ENCODE measurements at regions not wholly inside any gene's neighbourhood (a gene's known extent, or its start where the extent isn't known, plus 50 kb on each side); places are given as distances from the start of the nearest gene placed in this dataset.

DNA sequence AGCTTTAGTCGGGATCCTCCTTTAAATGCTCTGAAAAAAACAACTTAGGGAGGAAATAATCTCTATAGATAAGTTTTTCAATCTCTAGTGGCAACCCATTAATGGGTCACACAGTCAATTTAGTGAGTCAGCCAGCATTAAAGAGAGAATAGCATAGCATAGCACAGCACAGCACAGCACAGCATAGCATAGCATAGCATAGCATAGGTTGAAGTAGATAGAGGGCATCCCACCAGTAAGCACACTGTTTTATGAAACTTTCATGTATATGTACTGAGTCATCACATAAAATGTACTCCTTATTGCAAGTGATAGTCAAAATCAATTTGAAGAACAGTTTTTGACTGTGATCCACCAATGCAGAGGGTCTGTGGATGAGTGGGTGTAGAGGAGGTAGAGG is 522.9 kb downstream of the CCDC171 start:
- TF ChIP-seq, protein P1, sequence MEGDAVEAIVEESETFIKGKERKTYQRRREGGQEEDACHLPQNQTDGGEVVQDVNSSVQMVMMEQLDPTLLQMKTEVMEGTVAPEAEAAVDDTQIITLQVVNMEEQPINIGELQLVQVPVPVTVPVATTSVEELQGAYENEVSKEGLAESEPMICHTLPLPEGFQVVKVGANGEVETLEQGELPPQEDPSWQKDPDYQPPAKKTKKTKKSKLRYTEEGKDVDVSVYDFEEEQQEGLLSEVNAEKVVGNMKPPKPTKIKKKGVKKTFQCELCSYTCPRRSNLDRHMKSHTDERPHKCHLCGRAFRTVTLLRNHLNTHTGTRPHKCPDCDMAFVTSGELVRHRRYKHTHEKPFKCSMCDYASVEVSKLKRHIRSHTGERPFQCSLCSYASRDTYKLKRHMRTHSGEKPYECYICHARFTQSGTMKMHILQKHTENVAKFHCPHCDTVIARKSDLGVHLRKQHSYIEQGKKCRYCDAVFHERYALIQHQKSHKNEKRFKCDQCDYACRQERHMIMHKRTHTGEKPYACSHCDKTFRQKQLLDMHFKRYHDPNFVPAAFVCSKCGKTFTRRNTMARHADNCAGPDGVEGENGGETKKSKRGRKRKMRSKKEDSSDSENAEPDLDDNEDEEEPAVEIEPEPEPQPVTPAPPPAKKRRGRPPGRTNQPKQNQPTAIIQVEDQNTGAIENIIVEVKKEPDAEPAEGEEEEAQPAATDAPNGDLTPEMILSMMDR (IDR thresholded peaks at IDR 0.05; ENCODE audit: unreplicated experiment): no peak
- no peak for DNase-seq
- intact Hi-C loops (cut with micrococcal nuclease; ENCODE audit: unreplicated experiment): no loop called here
- Mint-ChIP-seq H3K4me3 (ENCODE audit: low read depth, unreplicated experiment) (no peak overlapping the region), H3K9me3 (ENCODE audit: low read depth, unreplicated experiment) (peaks cover 2% of the 10 kb centered on the region), H3K27me3 (ENCODE audit: unreplicated experiment) (no peaks in the 10 kb centered on the region), H3K27ac (ENCODE audit: unreplicated experiment) (no peak overlapping the region), H3K36me3 (ENCODE audit: insufficient read depth, unreplicated experiment) (no peaks in the 10 kb centered on the region), H3K4me1 (ENCODE audit: low read depth, unreplicated experiment) (no peaks in the 10 kb centered on the region)
- CTCF ChIA-PET: no interaction called here
- no TSS peak for BruUV-seq (replicated peaks)

DNA sequence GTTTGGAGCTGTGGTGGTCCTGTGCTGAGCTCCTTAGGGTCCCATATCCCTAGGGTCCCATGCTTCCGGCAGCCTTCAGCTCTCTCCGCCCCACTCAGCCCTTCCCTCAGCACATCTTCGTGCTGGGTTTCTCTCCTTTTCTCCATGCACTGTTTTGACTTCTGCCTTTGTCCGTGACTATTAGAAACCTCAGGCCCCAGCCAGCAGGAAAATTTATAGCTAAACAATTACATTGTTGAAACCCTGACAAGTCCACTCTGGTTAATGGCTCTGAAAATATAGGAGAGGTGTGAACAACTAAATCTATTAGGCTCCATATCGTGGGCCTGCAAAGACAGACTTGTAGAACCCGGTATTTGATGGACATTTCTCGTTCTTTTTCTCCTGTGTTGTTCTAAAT is 523.7 kb downstream of the CCDC171 start:
- TF ChIP-seq, protein P1 (IDR thresholded peaks at IDR 0.05; ENCODE audit: unreplicated experiment): no peak
- CTCF ChIA-PET: no interaction called here
- Mint-ChIP-seq H3K27me3 (ENCODE audit: unreplicated experiment) (no peaks in the 10 kb centered on the region), H3K9me3 (ENCODE audit: low read depth, unreplicated experiment) (peaks cover 2% of the 10 kb centered on the region), H3K27ac (ENCODE audit: unreplicated experiment) (no peak overlapping the region), H3K4me3 (ENCODE audit: low read depth, unreplicated experiment) (no peak overlapping the region), H3K4me1 (ENCODE audit: low read depth, unreplicated experiment) (no peaks in the 10 kb centered on the region), H3K36me3 (ENCODE audit: insufficient read depth, unreplicated experiment) (no peaks in the 10 kb centered on the region)
- intact Hi-C loops (cut with micrococcal nuclease; ENCODE audit: unreplicated experiment): no loop called here
- no peak for DNase-seq
- no TSS peak for BruUV-seq (replicated peaks)

DNA sequence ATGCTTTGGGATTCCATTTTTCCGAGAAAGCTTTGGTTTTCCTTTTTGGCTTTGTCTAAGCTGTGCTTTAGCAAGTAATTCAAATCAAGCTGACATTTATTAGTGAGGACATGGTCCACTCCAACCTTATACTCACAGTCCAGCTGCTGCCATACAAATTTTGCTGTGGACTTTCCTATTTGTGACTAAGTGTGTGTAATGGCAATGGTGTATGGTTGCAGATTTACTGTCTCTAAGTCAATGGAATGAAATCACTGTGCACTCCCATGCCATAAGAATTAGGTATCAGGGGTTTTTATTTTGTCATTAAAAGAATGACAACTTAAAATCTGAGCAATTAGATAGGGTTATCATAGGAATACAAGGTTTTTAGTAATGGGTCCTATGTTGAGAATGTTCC is 530.0 kb downstream of the CCDC171 start:
- CTCF ChIA-PET: no interaction called here
- Mint-ChIP-seq H3K4me3 (ENCODE audit: low read depth, unreplicated experiment) (no peak overlapping the region), H3K36me3 (ENCODE audit: insufficient read depth, unreplicated experiment) (no peaks in the 10 kb centered on the region), H3K4me1 (ENCODE audit: low read depth, unreplicated experiment) (no peaks in the 10 kb centered on the region), H3K27me3 (ENCODE audit: unreplicated experiment) (no peaks in the 10 kb centered on the region), H3K27ac (ENCODE audit: unreplicated experiment) (no peak overlapping the region), H3K9me3 (ENCODE audit: low read depth, unreplicated experiment) (peaks cover 8% of the 10 kb centered on the region)
- TF ChIP-seq, protein P1 (IDR thresholded peaks at IDR 0.05; ENCODE audit: unreplicated experiment): no peak
- intact Hi-C loops (cut with micrococcal nuclease; ENCODE audit: unreplicated experiment): no loop called here
- no peak for DNase-seq
- BruUV-seq (replicated peaks): no TSS peak

DNA sequence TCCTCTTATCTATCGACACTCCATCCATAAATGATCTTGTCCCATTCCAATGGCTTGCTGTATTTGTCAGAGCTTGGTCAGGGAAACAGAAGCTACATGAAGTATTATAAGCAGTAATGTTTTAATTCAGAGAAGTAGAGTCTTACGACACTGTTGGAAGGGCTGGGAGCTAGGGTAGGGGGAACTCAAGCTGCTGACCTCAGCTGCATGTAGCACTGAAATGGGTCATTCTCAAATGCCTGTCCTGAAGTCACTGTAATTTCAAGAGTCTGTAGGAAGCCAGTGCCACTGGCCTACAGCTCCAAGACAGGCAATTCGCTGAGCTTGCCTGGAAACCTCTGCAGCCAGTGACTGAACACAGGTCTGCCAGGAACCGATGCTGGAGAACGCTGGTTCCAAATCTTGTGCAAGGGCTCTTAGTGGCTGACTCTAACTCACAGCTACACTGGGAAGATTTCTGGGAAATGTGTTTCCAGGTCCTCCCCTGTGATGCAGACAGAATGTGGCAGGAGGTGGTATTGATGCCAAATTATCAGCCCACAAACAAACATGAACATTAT is 532.4 kb downstream of the CCDC171 start:
- TF ChIP-seq, protein P1 (IDR thresholded peaks at IDR 0.05; ENCODE audit: unreplicated experiment): no peak
- no peaks in the 10 kb centered on the region for H3K36me3 Mint-ChIP-seq (ENCODE audit: insufficient read depth, unreplicated experiment)
- CTCF ChIA-PET: no interaction called here
- BruUV-seq (replicated peaks): no TSS peak
- no peaks in the 10 kb centered on the region for H3K4me1 Mint-ChIP-seq (ENCODE audit: low read depth, unreplicated experiment)
- peaks cover 8% of the 10 kb centered on the region for H3K9me3 Mint-ChIP-seq (ENCODE audit: low read depth, unreplicated experiment)
- no peak overlapping the region for H3K27ac Mint-ChIP-seq (ENCODE audit: unreplicated experiment)
- intact Hi-C loops (cut with micrococcal nuclease; ENCODE audit: unreplicated experiment): no loop called here
- no peaks in the 10 kb centered on the region for H3K27me3 Mint-ChIP-seq (ENCODE audit: unreplicated experiment)
- no peak for DNase-seq
- H3K4me3 Mint-ChIP-seq (ENCODE audit: low read depth, unreplicated experiment): no peak overlapping the region
